CD4-positive, alpha-beta T cell treated with Interleukin-4 for 1 hour (primary cell): ENCODE measurements at regions not wholly inside any gene's neighbourhood (a gene's known extent, or its start where the extent isn't known, plus 50 kb on each side); places are given as distances from the start of the nearest gene placed in this dataset.

ENCODE experiments used
- DNase-seq, 2 donors: peaks; one replicate each; pipeline ENCODE4 v3.0.0-alpha.2; 2020 to 2022

DNA sequence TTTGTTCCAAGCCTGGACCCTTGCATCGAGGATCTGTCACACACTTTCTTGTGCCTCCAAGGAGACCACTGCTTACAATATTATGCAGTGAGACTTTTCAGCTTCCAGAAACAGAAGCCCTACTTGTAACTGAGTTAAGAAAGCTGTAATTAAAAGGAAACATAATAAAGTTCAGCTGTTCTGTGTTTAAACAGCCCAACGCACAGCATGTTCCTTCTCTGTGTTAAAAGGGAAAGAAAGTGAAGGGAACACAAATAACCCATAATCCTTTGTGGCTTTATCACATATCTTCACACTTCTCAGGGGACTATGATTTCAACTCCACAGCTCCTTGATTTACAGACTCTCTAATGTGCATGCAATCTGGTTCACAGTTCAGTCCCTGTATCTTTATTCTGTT is 200.3 kb upstream of the MTNR1B start:
- no peak for DNase-seq

- DNase-seq: no peak
These were observed 199.0 kb upstream of the MTNR1B start for GRCh38 chr11:92770419-92770818.

GRCh38 chr11:92770981-92771380 is 198.5 kb upstream of the MTNR1B start:
- no peak for DNase-seq

- DNase-seq: no peak
These were observed 197.8 kb upstream of the MTNR1B start for GRCh38 chr11:92771701-92772100.

GRCh38 chr11:92775003-92775676 is 194.3 kb upstream of the MTNR1B start:
- no peak for DNase-seq

GRCh38 chr11:92776676-92777075 is 192.8 kb upstream of the MTNR1B start:
- no peak for DNase-seq

DNA sequence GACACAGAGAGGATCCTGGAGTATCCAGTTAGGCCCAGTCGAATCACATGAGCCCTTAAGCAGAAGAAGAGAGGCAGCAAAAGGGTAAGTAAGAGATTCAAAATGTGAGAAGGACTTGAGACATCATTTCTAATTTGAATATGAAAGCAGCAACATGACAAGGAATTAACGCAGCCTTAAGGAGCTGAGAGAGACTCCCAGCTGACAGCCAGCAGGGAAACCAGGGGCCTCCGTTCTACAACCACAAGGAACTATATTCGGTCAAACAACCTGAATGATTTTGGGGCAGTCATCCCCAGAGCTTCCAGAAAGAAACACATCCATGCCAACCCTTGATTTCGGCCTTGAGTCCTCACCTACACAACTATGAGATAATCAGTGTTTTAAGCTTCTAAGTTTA is 189.7 kb upstream of the MTNR1B start:
- DNase-seq: no peak

DNA sequence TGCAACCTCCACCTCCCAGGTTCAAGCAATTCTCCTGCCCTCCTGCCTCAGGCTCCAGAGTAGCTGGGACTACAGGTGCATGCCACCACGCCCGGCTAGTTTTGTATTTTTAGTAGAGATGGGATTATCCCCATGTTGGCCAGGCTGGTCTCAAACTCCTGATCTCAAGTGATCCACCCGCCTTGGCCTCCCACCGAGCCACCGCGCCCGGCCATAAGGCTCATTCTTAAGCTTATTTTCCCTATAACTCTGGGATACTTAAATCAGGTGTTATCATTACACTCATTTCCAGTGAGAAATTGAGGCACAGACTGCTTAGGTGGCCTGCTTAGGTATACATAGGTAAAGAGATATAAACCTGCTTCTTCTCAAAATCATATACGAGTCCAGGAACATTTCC is 188.3 kb upstream of the MTNR1B start:
- DNase-seq: no peak

- no peak for DNase-seq
These were observed 186.6 kb upstream of the MTNR1B start for GRCh38 chr11:92782806-92783205.

GRCh38 chr11:92784331-92784730 is 185.1 kb upstream of the MTNR1B start:
- no peak for DNase-seq

- no peak for DNase-seq
These were observed 181.8 kb upstream of the MTNR1B start for GRCh38 chr11:92787638-92788037.

DNA sequence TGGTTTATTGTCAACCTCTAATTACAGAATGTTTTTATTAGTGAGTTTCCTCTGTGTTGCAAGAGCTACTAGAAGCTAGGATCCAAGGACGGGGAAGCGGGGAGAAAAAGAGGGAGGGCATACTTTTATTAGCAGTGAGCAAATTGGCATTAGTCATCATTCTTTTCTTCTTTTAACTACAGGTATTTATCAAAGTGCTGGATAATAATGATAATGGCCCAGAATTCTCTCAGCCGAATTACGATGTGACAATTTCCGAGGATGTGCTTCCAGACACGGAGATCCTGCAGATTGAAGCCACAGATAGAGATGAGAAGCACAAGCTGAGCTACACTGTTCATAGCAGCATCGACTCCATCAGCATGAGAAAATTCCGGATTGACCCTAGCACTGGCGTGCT is 179.7 kb upstream of the MTNR1B start:
- DNase-seq: no peak

GRCh38 chr11:92790366-92790765 is 179.1 kb upstream of the MTNR1B start:
- no peak for DNase-seq

GRCh38 chr11:92790926-92791616 is 178.4 kb upstream of the MTNR1B start:
- DNase-seq: no peak

- no peak for DNase-seq
These were observed 177.6 kb upstream of the MTNR1B start for GRCh38 chr11:92791886-92792285.

DNA sequence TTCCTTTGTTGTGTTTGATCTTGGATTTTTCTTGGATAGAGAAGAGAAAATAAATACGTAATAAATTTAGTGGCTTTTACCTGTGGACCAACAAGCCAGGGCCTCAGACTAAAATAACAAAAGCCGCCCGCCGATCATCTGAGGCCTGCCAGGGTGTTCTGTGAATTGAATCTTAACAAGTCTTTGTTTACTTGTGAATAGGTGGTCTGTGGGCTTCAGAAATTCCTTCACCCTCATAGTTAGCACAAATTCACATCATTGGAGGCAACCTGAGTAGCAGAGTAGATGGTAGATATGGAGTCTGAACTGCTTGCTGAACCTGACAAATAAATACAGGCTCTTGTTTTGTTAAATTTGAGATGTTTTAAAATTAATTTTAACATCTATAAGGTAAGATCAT is 176.3 kb upstream of the MTNR1B start:
- no peak for DNase-seq

DNA sequence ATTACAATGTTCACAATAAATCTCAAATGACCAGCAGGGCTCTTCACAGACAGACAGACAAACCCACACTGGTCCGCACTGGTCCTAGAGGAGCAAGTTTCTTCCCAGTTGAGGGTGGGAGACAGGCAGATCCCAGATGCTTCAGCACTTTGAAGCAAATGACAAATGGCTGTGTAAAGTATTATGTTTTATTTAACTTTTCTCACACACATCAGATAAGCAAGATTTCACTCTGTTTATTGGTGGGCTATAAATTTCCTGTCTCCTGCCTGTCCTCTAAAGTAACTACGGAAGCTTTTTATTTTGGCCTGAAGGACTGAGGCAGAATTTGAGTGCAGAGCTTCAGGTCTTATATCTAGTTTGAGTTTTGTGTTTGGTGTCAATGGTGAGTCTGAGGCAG is 174.7 kb upstream of the MTNR1B start:
- no peak for DNase-seq

DNA sequence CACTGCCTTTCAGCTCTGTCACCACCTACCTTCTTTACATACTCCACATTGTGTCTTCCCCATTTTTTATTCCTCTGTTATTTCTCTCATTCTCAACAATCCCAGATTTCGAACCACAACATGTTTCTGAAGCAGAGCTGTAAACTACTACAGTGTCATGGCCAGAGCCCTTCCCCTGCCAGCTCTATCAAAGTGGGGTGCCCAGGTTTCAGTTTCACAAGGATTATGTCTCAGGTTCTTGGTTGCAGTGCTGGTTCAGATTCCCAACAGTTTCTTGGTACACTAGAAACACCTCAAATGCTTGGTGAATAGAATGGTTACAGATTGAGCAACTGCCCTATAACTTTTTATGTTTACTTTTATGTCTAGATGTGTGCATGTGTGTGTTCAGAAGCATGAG is 172.7 kb upstream of the MTNR1B start:
- DNase-seq: no peak

- DNase-seq: no peak
These were observed 171.6 kb upstream of the MTNR1B start for GRCh38 chr11:92797874-92798273.

- no peak for DNase-seq
These were observed 167.8 kb upstream of the MTNR1B start for GRCh38 chr11:92801685-92802084.

DNA sequence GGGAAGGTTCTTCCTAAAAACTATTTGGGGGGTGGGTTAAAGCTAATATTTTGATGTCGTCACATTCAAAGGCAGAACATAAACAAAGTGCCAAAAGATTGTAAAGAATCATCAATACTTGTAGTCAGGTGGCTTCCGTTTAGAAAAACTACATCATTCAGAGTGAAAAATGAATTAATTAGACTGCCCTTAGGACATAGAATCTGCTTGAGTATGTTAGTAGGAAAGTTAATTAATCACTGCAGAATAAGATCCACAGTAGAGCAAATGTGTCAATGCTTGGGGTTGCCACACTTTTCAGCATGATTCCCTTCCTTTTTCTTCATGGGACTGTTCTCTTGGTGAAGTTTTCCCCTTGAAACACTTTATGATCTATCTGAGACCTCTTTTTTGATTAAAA is 166.8 kb upstream of the MTNR1B start:
- DNase-seq: no peak

DNA sequence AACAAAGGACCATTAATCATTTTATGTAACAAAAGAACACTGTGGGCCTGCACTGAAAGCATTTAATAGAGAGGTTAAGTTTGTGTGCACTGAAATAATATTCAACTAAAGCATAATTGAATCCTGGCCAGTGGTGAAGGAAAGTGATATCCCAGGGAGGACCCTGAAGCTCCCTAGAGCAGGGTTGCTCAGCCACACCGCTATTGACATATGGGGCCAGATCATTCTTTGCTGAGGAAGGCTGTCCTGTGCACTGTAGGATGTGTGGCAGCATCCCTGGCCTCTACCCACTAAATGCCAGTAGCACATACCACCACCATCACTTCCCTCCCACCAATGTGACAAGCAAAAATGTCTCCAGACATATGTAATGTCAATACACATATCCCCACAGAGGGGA is 166.1 kb upstream of the MTNR1B start:
- DNase-seq: no peak

- no peak for DNase-seq
These were observed 165.0 kb upstream of the MTNR1B start for GRCh38 chr11:92804388-92804966.

DNA sequence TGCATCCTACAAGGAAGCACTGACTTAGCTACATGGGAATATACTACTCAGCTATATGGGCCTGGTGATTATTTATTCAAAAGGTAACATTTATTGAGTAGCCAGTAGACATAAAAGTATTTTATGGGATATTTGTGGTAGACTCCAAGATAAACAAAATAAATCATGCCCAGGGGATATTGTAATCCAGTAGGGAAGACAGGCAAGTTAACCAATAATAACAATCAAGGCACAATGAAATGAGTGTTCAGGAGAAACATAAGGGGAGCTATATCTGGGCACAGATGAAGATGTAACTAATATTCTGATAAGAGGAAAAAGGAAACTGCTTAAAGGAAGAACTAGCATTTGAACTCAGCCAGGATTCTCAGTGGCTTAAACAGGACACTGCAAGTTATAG is 161.4 kb upstream of the MTNR1B start:
- DNase-seq: no peak
